HG03439 (cell line): ENCODE measurements at regions not wholly inside any gene's neighbourhood (a gene's known extent, or its start where the extent isn't known, plus 50 kb on each side); places are given as distances from the start of the nearest gene placed in this dataset.
"Not testable (repeated sequence)": the region's sequence is repeated elsewhere in the genome, so short reads cannot be mapped to it uniquely, and the experiment has no call there.

Experiments used
- ATAC-seq: cut with Tn5 transposase; IDR thresholded peaks from one replicate; pipeline ENCODE4 v1.9.1; 2021; ENCODE audit warnings: mild to moderate bottlenecking, moderate library complexity; ENCODE audit not compliant: unreplicated experiment

DNA sequence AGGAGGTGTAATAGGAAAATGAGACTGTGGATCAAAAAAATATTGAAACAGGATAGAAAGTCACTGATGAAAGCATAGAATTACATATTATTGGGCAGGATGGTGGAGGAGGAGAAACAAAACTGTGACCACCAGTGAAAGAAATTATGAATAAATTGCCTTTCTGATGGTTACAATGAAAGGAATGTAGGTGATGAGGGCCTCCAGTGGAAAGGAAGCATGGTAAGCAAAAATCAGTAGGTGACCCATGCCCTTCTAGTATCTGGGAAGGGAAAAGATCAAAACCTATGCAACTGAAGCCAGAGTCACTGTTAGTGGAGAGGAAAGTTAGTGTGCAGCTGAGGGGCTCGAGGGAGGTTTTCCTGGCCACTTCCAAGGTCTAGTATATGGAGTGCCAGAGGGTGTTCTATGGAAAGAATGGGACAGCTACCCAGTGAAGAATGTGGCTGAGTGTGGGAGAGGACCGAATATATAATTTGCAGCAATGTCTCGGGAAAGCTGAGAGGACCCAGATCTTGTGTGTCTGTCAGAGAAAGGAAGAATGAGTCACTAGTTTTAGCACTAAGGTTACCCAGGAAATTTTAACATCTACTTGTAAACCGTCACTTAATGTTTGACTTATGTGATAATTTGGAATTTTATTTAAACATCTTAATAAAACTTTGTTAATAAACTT is 146.2 kb downstream of the NFKBIZ start:
- no peak for ATAC-seq

DNA sequence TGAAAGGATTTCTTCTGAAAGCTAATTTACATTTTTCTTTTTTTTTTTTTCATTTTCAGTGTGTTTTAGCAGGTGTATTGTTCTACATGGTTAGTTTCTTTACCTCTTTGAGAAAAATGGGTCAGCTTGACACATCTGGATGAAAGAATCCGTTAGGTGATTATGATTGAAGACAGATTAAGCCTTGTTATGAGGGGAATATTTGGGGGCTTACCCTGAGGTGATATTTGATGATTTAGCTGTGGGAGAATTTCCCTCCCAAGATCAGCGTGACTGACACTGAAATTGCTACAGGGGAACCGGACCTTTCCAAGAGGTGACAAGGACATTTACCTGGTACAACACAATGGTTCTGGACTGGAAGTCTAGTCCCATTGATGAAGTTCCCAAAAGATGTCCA is 147.5 kb downstream of the NFKBIZ start:
- peak; percentile 51 for ATAC-seq

DNA sequence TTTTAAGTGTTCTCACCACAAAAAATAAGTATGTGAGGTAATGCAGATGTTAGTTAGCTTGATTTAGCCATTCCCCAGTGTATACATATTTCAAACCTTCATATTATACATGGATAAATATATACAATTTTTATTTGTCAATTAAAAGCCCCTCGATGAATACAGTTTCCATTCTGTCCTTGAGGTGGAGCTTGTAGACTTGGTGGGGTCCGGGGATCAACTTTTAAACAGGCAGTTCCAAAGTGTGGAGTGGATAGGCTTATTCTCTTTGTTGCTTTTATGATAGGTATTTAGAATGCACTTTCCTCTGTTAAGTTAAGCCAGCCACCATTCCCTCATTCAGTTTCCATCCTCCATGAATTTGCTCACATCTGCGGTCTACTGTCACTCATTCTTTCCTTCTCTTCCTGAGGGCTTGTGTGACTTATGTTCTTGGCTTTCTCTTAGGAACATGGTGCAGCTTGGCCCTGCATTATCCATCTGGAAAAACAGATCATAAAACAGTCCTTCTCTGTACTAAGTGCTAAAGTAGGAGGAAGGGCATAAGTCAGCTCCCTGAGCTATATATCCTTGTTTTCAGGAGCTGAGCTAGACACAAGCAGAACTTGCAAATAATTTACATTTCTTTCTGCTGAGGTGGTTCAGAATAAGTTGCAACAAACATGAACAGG is 149.1 kb downstream of the NFKBIZ start:
- no peak for ATAC-seq

DNA sequence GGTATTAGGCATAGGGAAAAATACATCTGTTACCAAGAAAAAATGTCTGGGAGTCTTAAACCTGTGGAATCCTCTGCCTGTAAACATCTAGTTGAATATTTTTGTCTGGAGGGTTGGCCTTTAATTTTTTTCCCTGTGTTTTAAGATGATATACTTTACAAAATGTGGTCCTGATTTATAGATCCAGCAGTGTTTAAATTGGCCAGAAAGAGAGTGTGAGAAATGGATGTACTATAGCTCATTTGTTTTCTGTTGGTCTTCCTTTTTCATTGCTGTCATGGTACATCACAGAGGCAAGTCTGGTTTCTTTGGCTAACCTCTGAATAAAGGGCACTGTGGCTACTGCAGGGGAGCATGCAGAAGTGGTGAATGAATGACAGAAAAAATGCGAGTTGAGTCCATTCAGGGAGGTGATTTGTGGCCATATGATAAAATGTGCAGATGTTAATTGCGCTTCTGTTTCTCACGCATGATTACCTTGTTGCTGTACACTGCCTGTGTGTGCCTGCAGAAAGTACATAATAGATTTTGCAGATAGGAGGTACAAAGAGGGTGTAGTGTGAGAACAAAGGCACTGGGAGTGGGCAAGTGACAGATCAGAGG is 150.0 kb downstream of the NFKBIZ start:
- ATAC-seq, result no peak

DNA sequence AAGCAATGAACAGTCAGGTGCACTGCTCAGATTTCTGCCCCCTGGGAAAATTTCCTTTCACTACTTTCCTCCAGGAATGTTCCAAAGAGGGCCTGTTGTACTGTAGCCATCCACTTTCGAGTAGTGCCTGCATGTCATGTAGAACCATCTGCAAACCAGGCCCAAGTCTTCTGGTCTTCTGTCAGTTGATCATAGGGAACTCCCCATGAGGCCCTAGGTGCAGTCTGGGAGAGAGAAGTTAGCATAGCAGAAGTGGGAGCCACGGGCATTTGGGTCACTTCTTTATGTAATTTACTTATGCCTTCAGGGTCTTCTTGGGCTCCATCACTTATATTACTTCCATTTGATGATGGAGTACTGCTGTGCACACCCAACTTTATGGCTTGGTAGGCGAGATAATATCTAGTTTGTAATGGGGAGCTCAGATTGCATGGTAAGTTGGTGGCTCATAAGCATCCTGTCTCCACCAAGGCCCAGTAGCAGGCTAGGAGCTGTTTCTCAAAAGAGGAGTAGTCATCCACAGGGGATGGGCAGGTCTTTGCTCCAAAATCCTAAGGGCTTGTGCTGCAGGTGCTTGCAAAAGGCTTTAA is 151.4 kb downstream of the NFKBIZ start:
- no peak for ATAC-seq

DNA sequence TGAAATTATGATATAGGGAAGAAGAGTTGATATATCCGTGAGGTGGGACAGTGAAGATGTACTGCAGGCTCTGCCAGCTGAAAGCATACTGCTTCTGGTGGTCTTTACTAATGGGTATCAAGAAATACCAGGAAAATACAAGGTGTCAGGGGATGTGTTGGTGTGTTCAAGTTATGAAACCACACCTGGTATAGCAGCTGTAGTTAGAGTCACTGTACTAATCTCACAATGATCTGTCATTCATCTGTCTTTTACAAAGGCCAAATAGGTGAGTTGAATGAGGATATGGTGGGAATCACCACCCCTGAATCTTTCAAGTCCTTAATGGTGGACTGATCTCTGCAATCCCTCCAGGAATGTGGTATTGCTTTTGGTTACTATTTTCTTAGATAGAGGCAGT is 152.7 kb downstream of the NFKBIZ start:
- no peak for ATAC-seq

DNA sequence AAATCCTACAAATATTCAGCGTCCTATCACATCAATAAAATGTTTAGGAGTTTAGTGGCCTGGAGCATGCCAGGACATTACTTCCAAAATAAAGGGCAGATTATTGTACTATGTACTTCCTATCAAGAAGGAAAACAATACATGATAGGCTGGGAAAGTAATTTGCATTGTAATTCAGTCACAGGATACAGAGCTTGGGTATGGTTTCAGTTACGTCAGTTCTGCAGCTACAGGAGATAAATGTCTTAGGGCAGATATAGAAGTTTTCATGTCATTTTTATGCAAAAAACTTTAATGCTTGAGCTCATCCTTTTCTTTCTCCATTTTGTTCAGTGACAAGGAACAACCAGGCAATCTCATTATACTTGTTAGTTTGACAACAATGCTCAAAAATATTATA is 155.2 kb downstream of the NFKBIZ start:
- ATAC-seq, result no peak

DNA sequence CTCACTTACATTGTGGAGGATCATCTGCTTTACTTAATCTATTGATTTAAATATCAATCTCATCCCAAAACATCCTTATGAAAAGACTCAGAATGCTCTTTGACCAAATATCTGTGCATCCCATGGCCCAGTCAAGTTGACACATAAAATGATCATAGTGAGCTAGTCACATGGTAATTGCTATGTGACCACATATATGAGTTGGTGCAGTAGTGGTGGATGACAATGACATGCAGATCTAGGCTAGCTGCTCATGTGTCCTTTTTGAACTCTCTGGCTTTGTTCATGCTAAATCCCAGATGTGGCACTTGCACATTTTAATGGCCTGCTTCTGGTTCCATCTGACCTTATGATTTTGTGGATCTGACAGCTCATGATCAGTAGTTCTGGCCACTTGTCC is 156.2 kb downstream of the NFKBIZ start:
- no peak for ATAC-seq

DNA sequence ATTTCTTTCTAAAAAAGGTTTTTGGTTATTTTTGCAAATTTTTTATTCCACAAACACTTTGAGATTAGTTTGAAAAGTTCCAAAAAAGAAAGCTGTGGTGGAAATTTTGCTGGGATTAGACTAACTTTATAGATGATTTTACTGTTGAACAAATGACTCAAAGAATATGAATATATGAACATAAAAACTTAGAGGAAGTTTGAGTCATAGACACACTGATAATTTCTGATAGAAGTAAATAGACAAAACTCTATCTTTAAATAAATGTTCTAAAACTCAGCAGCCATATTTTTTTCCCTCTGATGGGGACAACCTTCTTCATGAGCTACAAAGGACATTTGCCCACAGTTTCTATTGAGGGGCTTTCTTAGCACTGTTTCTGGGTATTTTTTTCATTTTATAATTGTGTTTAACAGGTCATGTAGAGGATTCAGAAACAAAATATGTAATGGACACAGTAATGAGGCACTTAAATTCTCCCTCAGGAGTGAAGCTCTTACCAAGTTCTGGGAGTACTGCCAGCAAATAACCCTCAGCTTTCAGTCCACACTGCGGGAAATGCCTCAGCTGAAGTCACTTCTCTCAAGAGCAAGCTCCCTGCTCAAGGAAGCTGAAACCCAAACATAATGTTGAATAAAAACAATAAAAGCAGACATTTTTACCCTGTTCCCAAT is 157.6 kb downstream of the NFKBIZ start:
- ATAC-seq, result no peak

DNA sequence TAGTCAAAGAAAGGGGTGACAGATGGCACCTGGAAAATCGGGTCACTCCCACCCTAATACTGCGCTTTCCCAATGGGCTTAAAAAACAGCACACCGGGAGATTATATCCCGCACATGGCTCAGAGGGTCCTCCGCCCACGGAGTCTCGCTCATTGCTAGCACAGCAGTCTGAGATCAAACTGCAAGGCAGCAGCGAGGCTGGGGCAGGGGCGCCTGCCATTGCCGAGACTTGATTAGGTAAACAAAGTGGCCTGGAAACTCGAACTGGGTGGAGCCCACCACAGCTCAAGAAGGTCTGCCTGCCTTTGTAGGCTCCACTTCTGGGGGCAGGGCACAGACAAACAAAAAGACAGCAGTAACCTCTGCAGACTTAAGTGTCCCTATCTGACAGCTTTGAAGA is 159.1 kb downstream of the NFKBIZ start:
- not testable (repeated sequence) for ATAC-seq

DNA sequence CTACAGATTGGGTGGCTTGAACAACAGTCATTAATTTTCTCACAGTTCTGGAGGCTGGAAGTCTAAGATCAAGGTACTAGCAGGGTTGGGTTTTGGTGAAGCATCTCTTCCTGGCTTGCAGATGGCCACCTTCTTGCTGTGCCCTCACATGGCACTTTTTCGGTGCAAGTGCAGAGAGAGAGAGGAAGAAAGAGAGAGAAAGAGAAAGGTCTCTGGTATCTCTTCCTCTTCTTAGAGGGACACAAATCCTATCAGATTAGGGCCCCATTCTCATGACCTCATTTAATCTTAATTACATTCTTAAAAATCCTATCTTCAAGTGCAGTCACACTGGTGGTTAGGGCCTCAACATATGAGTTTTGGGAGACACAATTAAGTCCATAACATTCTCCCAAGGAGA is 167.1 kb downstream of the NFKBIZ start:
- ATAC-seq, result no peak

DNA sequence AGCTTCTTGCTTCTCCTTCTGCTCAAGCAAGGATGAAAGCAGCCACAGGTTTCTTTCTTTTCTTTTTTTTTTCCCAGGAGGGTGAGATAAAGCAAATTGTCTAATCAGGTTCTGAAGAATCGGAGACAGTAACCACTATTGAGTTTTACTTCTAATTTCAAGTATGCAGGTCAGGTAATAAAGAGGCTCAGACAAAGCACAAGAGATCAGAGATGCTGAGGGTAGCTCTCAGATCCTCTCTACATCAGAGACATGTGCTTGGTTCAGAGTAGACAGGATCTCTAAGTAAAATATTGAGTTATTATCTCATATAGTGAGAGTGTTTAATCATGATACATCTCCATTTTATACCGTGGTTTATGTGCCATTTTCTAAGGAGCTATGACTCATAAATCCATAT is 168.5 kb downstream of the NFKBIZ start:
- ATAC-seq, result no peak

DNA sequence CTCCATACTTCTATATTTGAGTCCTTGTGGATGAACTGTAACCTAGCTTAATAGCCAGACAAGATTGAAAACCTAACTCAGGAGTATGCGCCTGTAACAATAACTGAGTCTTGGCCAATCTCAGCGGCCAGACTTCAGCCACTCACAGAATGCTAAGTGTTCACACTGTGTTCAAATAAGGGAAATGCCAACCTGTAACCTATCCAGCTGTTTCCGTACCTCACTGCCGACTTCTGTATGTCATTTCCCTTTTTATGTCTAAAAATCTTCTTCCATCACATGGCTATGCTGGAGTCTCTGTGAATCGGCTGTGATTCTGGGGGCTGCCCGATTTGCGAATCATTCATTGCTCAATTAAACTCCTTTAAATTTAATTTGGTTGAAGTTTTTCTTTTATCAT is 169.2 kb downstream of the NFKBIZ start:
- no peak for ATAC-seq

DNA sequence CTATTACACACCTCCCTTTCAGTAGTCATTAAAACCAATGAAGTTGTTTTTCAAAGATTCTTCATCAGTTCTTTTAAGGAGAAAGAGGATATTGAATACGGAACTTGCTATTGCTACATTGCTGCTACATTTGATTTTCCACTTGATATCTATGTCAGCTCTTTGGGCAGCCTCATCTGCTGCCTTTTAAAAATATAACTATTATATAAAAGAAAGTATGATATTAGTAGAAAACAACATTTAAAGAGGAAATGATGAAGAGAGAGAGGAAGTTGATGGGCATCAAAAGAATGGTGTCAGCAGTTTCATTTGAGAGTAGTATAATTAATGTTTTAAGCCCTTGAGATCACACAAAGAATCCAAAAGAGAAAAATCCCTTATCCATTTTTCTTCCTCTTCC is 171.4 kb downstream of the NFKBIZ start:
- ATAC-seq, result no peak

DNA sequence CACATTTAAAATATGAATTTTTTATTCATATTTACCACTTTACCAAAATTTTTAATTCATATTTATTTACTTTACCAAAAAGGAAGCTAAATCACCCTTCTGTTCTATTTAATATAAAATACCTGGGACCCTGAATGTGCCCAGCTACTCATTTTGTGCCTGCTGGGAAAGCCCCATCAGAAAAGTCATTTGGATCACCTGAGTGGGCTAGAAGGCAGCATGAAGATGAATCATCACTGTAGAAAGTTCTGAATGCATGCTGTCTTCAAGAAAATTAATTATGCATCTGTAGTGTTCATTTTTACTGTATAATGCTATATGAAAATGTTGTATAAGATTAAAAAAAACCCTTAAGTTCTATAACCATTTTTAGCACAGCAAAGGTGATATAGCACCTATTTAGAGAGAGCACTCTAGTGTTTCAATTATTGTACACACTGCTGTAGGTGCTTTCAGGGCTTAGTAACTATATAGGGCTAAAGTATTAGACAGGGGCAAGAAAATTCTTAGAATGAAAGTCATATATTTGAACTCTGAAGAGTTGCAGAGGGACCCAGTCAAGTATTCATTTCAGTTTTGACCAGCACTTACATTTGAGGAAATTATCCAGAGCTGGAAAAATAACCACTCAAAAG is 175.1 kb downstream of the NFKBIZ start:
- no peak for ATAC-seq

DNA sequence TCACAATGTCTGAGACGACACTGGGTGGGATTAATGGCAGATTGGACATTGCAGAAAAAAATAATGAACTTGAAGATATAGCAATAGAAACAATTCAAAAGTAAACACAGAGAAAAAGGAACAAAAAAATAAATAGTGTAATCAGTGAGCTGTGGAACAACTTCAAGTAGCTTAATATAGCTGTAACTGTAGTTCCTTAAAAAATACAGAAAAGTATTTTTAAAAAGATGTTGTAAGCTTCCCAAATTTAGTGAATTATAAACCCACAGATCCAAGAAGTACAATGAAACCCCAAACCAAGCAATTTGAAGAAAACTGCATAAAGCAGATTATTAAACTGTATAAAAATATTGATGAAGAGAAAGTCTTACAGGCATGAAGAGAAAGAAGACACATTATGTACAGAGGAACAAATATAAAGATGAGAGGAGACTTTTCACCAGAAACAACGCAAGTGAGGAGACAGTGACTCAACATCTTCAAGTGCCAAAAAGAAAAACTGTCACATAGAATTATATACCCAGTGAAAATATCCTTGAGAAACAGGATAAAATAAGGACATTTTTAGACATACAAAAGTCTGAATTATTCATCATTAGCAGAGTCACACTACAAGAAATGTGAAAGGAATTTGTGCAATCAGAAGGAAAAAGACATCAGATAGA is 176.4 kb downstream of the NFKBIZ start:
- no peak for ATAC-seq

DNA sequence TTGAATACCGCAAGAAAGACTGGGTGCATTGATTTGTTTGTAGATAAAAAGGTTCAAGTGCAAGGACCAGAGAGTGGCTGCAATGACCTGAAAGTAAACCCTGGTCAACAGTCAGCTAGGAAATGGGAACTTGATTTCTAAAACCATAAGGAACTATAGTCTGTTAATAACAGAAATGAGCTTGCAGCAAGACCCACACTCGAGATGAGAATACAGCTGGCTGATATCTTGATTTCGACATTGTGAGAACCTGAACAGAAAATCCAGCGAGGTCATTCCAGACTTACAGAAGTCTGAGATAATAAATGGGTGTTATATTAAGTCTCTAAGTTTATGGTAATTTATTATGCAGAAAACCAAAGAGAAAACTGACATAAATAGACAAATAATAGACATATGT is 177.3 kb downstream of the NFKBIZ start:
- no peak for ATAC-seq

DNA sequence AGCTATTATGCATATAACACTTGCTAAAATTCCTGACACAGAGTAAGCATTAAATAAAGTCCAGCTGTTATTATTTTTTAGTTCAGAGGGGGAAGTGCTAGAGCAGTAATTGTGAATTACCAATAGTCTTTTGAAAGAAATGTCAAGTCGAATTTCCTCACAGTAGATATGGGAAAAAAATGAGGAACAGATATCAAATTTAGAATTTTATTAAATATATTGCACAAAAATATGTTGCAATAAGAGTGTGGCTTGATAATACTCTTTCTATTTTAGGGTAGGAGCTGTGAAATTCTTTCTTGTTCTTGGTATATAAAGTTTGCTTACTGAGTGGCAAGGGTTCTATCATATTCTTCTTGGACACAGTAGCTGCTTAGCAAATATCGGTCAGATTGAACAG is 181.3 kb downstream of the NFKBIZ start:
- ATAC-seq, result no peak

DNA sequence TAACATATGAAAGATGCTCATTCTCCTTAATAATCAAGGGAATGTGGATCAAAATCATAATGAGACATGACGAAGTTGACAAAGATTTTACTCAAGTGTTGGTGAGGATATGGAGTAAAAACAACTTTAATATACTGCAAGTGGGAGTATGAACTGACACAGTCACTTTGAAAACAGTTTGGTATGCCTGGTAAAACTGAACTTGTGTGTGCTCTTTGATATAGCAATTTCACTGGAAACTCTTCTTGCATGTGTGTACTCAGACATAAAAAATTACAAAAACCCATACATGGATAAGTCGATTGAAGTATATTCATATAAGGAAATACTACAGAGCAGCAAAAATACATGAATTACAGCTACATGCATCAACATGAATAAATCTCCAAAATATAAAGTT is 182.5 kb downstream of the NFKBIZ start:
- ATAC-seq, result no peak
